HUES6 (cell line): ENCODE measurements at regions not wholly inside any gene's neighbourhood (a gene's known extent, or its start where the extent isn't known, plus 50 kb on each side); places are given as distances from the start of the nearest gene placed in this dataset.

ENCODE experiments used
- H3K27ac ChIP-seq: 2 replicates; pipeline ENCODE4 v1.7.0; 2013; ENCODE audit warnings: low read depth, mild to moderate bottlenecking, low read length, inconsistent platforms
- H3K27me3 ChIP-seq: 2 replicates; pipeline ENCODE4 v1.6.1; 2013; ENCODE audit warnings: low read length; ENCODE audit not compliant: control insufficient read depth, insufficient read depth
- H3K36me3 ChIP-seq: 2 replicates; pipeline ENCODE4 v1.6.1; 2013; ENCODE audit warnings: low read length; ENCODE audit not compliant: control insufficient read depth, insufficient read depth
- H3K4me1 ChIP-seq: 2 replicates; pipeline ENCODE4 v1.6.1; 2013; ENCODE audit warnings: low read length; ENCODE audit not compliant: control insufficient read depth, insufficient read depth
- H3K4me3 ChIP-seq: 2 replicates; pipeline ENCODE4 v1.5.1; 2013; ENCODE audit warnings: low read depth, low read length
- H3K9ac ChIP-seq: one replicate; pipeline ENCODE4 v1.6.1; 2013; ENCODE audit warnings: mild to moderate bottlenecking, low read length
- H3K9me3 ChIP-seq: 2 replicates; pipeline ENCODE4 v1.6.1; 2013; ENCODE audit warnings: low read depth, low read length; ENCODE audit not compliant: control insufficient read depth, insufficient read depth

GRCh38 chr2:121818546-121818945 lies 63.1 kb downstream of the TSN start:
- Histone ChIP-seq H3K27ac (no peak overlapping the region), H3K36me3 (no peaks in the 10 kb centered on the region), H3K4me1 (peaks cover 1% of the 10 kb centered on the region; the same call in 1 of the 2 replicates), H3K9ac (no peak overlapping the region), H3K9me3 (peaks cover 11% of the 10 kb centered on the region), H3K4me3 (no peak overlapping the region), H3K27me3 (no peaks in the 10 kb centered on the region)

GRCh38 chr2:121819846-121820245 lies 64.4 kb downstream of the TSN start:
- H3K27me3 ChIP-seq = no peaks in the 10 kb centered on the region
- no peaks in the 10 kb centered on the region for H3K4me1 ChIP-seq
- H3K27ac ChIP-seq = no peak overlapping the region
- H3K9me3 ChIP-seq = peaks cover 11% of the 10 kb centered on the region
- no peaks in the 10 kb centered on the region for H3K36me3 ChIP-seq
- no peak overlapping the region for H3K9ac ChIP-seq
- H3K4me3 ChIP-seq = no peak overlapping the region

GRCh38 chr2:121821476-121822158 lies 66.2 kb downstream of the TSN start:
- no peak overlapping the region for H3K9ac ChIP-seq
- H3K27ac ChIP-seq = no peak overlapping the region
- H3K4me1 ChIP-seq = no peaks in the 10 kb centered on the region
- H3K27me3 ChIP-seq = no peaks in the 10 kb centered on the region
- no peak overlapping the region for H3K4me3 ChIP-seq
- peaks cover 11% of the 10 kb centered on the region for H3K9me3 ChIP-seq
- H3K36me3 ChIP-seq = no peaks in the 10 kb centered on the region

- Histone ChIP-seq H3K36me3 (no peaks in the 10 kb centered on the region), H3K4me3 (no peak overlapping the region), H3K9ac (no peak overlapping the region), H3K4me1 (0 out of 2 replicates have a peak, but pooled peaks cover 3% of the 10 kb centered on the region), H3K27me3 (no peaks in the 10 kb centered on the region), H3K9me3 (peaks cover 5% of the 10 kb centered on the region; the same call in 1 of the 2 replicates), H3K27ac (no peak overlapping the region)
Measured at GRCh38 chr2:121824264-121824663, 68.8 kb downstream of the TSN start.

GRCh38 chr2:121825003-121825950 lies 69.8 kb downstream of the TSN start:
- Histone ChIP-seq H3K27me3 (no peaks in the 10 kb centered on the region), H3K27ac (no peak overlapping the region), H3K9me3 (peaks cover 5% of the 10 kb centered on the region; the same call in 1 of the 2 replicates), H3K36me3 (no peaks in the 10 kb centered on the region), H3K9ac (no peak overlapping the region), H3K4me1 (0 out of 2 replicates have a peak, but pooled peaks cover 3% of the 10 kb centered on the region), H3K4me3 (no peak overlapping the region)

GRCh38 chr2:121826036-121826435 lies 70.6 kb downstream of the TSN start:
- Histone ChIP-seq H3K9me3 (peaks cover 5% of the 10 kb centered on the region; the same call in 1 of the 2 replicates), H3K4me3 (no peak overlapping the region), H3K4me1 (0 out of 2 replicates have a peak, but pooled peaks cover 3% of the 10 kb centered on the region), H3K27ac (no peak overlapping the region), H3K36me3 (no peaks in the 10 kb centered on the region), H3K9ac (no peak overlapping the region), H3K27me3 (no peaks in the 10 kb centered on the region)

GRCh38 chr2:121828281-121828731 lies 72.9 kb downstream of the TSN start:
- Histone ChIP-seq H3K4me1 (0 out of 2 replicates have a peak, but pooled peaks cover 3% of the 10 kb centered on the region), H3K36me3 (no peaks in the 10 kb centered on the region), H3K9ac (no peak overlapping the region), H3K4me3 (no peak overlapping the region), H3K27ac (no peak overlapping the region), H3K27me3 (no peaks in the 10 kb centered on the region), H3K9me3 (no peaks in the 10 kb centered on the region)

GRCh38 chr2:121830809-121831208 lies 75.4 kb downstream of the TSN start:
- Histone ChIP-seq H3K36me3 (no peaks in the 10 kb centered on the region), H3K4me1 (0 out of 2 replicates have a peak, but pooled peaks cover 3% of the 10 kb centered on the region), H3K27me3 (no peaks in the 10 kb centered on the region), H3K9me3 (no peaks in the 10 kb centered on the region), H3K27ac (no peak overlapping the region), H3K9ac (no peak overlapping the region), H3K4me3 (no peak overlapping the region)

GRCh38 chr2:121831841-121832240 lies 76.4 kb downstream of the TSN start:
- no peak overlapping the region for H3K27ac ChIP-seq

GRCh38 chr2:121832412-121833357 lies 77.2 kb downstream of the TSN start:
- Histone ChIP-seq H3K4me3 (no peak overlapping the region), H3K36me3 (no peaks in the 10 kb centered on the region), H3K27me3 (no peaks in the 10 kb centered on the region), H3K4me1 (0 out of 2 replicates have a peak, but pooled peaks cover 3% of the 10 kb centered on the region), H3K27ac (no peak overlapping the region), H3K9me3 (peaks cover 2% of the 10 kb centered on the region), H3K9ac (no peak overlapping the region)

More at GRCh38 chr2:121831841-121832240, 76.4 kb downstream of the TSN start:
- Histone ChIP-seq H3K4me3 (no peak overlapping the region), H3K36me3 (no peaks in the 10 kb centered on the region), H3K4me1 (0 out of 2 replicates have a peak, but pooled peaks cover 3% of the 10 kb centered on the region), H3K9me3 (peaks cover 2% of the 10 kb centered on the region; the same call in 1 of the 2 replicates), H3K27me3 (no peaks in the 10 kb centered on the region), H3K9ac (no peak overlapping the region)
